NCI-H1417 treated with DMSO at 0.1 percent for 48 hours (cell line): ENCODE measurements at regions not wholly inside any gene's neighbourhood (a gene's known extent, or its start where the extent isn't known, plus 50 kb on each side); places are given as distances from the start of the nearest gene placed in this dataset.
A peak's percentile ranks its signal among the peaks of the same experiment; 100 is the strongest.
"Not testable (repeated sequence)": the region's sequence is repeated elsewhere in the genome, so short reads cannot be mapped to it uniquely, and the experiment has no call there.

Experiments used
- DNase-seq: peaks from one replicate; lab custom pipeline; 2025; lab: John Stamatoyannopoulos, UW

- no peak for DNase-seq
Observed at GRCh38 chr7:65453341-65454030, 79.8 kb downstream of the ZNF92 start.

- DNase-seq: no peak
Observed at GRCh38 chr7:65454469-65454868, 80.8 kb downstream of the ZNF92 start.

- DNase-seq: not testable (repeated sequence)
Observed at GRCh38 chr7:65455050-65455449, 81.4 kb downstream of the ZNF92 start.

GRCh38 chr7:65457705-65458104 lies 84.0 kb downstream of the ZNF92 start:
- no peak for DNase-seq

GRCh38 chr7:65459438-65459837 lies 85.8 kb downstream of the ZNF92 start:
- DNase-seq: no peak

GRCh38 chr7:65462148-65462716 lies 88.6 kb downstream of the ZNF92 start:
- DNase-seq: no peak

- no peak for DNase-seq
Observed at GRCh38 chr7:65463184-65463583, 89.5 kb downstream of the ZNF92 start.

- DNase-seq: not testable (repeated sequence)
Observed at GRCh38 chr7:65469919-65470558, 96.4 kb downstream of the ZNF92 start.

- no peak for DNase-seq
Observed at GRCh38 chr7:65471587-65471986, 97.9 kb downstream of the ZNF92 start.

- no peak for DNase-seq
Observed at GRCh38 chr7:65475040-65475726, 101.5 kb downstream of the ZNF92 start.

GRCh38 chr7:65475734-65476319 lies 102.2 kb downstream of the ZNF92 start:
- DNase-seq: no peak

GRCh38 chr7:65477326-65477725 lies 103.7 kb downstream of the ZNF92 start:
- DNase-seq: peak; percentile 0

GRCh38 chr7:65489260-65489767 lies 115.7 kb downstream of the ZNF92 start:
- DNase-seq: no peak

GRCh38 chr7:65496697-65497096 lies 123.0 kb downstream of the ZNF92 start:
- DNase-seq: not testable (repeated sequence)

GRCh38 chr7:65503434-65504152 lies 129.9 kb downstream of the ZNF92 start:
- no peak for DNase-seq

GRCh38 chr7:65504504-65505319 lies 131.1 kb downstream of the ZNF92 start:
- not testable (repeated sequence) for DNase-seq

GRCh38 chr7:65505320-65505633 lies 131.6 kb downstream of the ZNF92 start:
- not testable (repeated sequence) for DNase-seq

GRCh38 chr7:65508581-65509367 lies 135.1 kb downstream of the ZNF92 start:
- DNase-seq: not testable (repeated sequence)

GRCh38 chr7:65509368-65510186 lies 135.9 kb downstream of the ZNF92 start:
- no peak for DNase-seq
